Dendritic cell treated with granulocyte-macrophage colony-stimulating factor and Interleukin-4, amounts not matched to agents 40 ng/mL and 50 ng/mL, for 4 days (primary cell): ENCODE measurements at regions not wholly inside any gene's neighbourhood (a gene's known extent, or its start where the extent isn't known, plus 50 kb on each side); places are given as distances from the start of the nearest gene placed in this dataset.
"Not testable (repeated sequence)": the region's sequence is repeated elsewhere in the genome, so short reads cannot be mapped to it uniquely, and the experiment has no call there.

Experiments
- H3K27ac Mint-ChIP-seq: one replicate; pipeline ENCODE4 v1.8.0; 2022; ENCODE audit warnings: mild to moderate bottlenecking, mixed read lengths
- H3K27me3 Mint-ChIP-seq: one replicate; pipeline ENCODE4 v1.8.0; 2022; ENCODE audit warnings: mild to moderate bottlenecking, mixed read lengths
- H3K36me3 Mint-ChIP-seq: one replicate; pipeline ENCODE4 v1.8.0; 2022; ENCODE audit warnings: low read depth, mixed read lengths
- H3K4me1 Mint-ChIP-seq: one replicate; pipeline ENCODE4 v1.8.0; 2022; ENCODE audit warnings: low read depth, mixed read lengths
- H3K4me3 Mint-ChIP-seq: one replicate; pipeline ENCODE4 v1.8.0; 2022; ENCODE audit warnings: mild to moderate bottlenecking, moderate library complexity, mixed read lengths
- H3K9me3 Mint-ChIP-seq: one replicate; pipeline ENCODE4 v1.8.0; 2022; ENCODE audit warnings: mixed read lengths
- intact Hi-C: fragments of 100-400 bp; cut with micrococcal nuclease; formaldehyde crosslinking; loops from one replicate; pipeline ENCODE4 v1.15.0; 2022

- no peak overlapping the region for H3K4me3 Mint-ChIP-seq
These were observed 364.6 kb upstream of the FAT1 start for GRCh38 chr4:187088070-187088799.

GRCh38 chr4:187090401-187090800 is 366.7 kb upstream of the FAT1 start:
- intact Hi-C loops, result no loop called here
- Mint-ChIP-seq H3K27me3 (no peaks in the 10 kb centered on the region), H3K36me3 (no peaks in the 10 kb centered on the region), H3K4me3 (no peak overlapping the region), H3K27ac (no peak overlapping the region), H3K4me1 (no peaks in the 10 kb centered on the region), H3K9me3 (peaks cover 25% of the 10 kb centered on the region)

More at GRCh38 chr4:187088070-187088799, 364.6 kb upstream of the FAT1 start:
- intact Hi-C loops, result no loop called here
- Mint-ChIP-seq H3K36me3 (no peaks in the 10 kb centered on the region), H3K4me1 (no peaks in the 10 kb centered on the region), H3K27ac (no peak overlapping the region), H3K9me3 (peaks cover 9% of the 10 kb centered on the region), H3K27me3 (no peaks in the 10 kb centered on the region)

GRCh38 chr4:187090832-187091231 is 367.2 kb upstream of the FAT1 start:
- not testable (repeated sequence) for H3K36me3 Mint-ChIP-seq, H3K27ac Mint-ChIP-seq, H3K4me3 Mint-ChIP-seq

GRCh38 chr4:187094144-187094543 is 370.5 kb upstream of the FAT1 start:
- H3K27ac Mint-ChIP-seq, result no peak overlapping the region
- no peaks in the 10 kb centered on the region for H3K4me1 Mint-ChIP-seq
- peaks cover 52% of the 10 kb centered on the region for H3K9me3 Mint-ChIP-seq
- H3K27me3 Mint-ChIP-seq, result no peaks in the 10 kb centered on the region
- no peaks in the 10 kb centered on the region for H3K36me3 Mint-ChIP-seq
- intact Hi-C loops, result no loop called here
- H3K4me3 Mint-ChIP-seq, result no peak overlapping the region

More at GRCh38 chr4:187090832-187091231, 367.2 kb upstream of the FAT1 start:
- intact Hi-C loops, H3K27me3 Mint-ChIP-seq, H3K4me1 Mint-ChIP-seq: not testable (repeated sequence)
- H3K9me3 Mint-ChIP-seq, result peaks cover 30% of the 10 kb centered on the region

GRCh38 chr4:187098429-187098828 is 374.8 kb upstream of the FAT1 start:
- Mint-ChIP-seq H3K4me3 (no peak overlapping the region), H3K4me1 (no peaks in the 10 kb centered on the region), H3K9me3 (peaks cover 50% of the 10 kb centered on the region), H3K27ac (no peak overlapping the region), H3K27me3 (no peaks in the 10 kb centered on the region), H3K36me3 (no peaks in the 10 kb centered on the region)
- intact Hi-C loops, result no loop called here

GRCh38 chr4:187103351-187103750 is 379.7 kb upstream of the FAT1 start:
- intact Hi-C loops, result no loop called here
- no peaks in the 10 kb centered on the region for H3K4me1 Mint-ChIP-seq
- peaks cover 15% of the 10 kb centered on the region for H3K9me3 Mint-ChIP-seq
- H3K27me3 Mint-ChIP-seq, result no peaks in the 10 kb centered on the region
- H3K36me3 Mint-ChIP-seq, result no peaks in the 10 kb centered on the region
- no peak overlapping the region for H3K4me3 Mint-ChIP-seq
- no peak overlapping the region for H3K27ac Mint-ChIP-seq

- Mint-ChIP-seq H3K27me3 (no peaks in the 10 kb centered on the region), H3K9me3 (peaks cover 15% of the 10 kb centered on the region), H3K4me3 (no peak overlapping the region), H3K4me1 (no peaks in the 10 kb centered on the region), H3K36me3 (no peaks in the 10 kb centered on the region), H3K27ac (no peak overlapping the region)
- intact Hi-C loops, result no loop called here
These were observed 385.2 kb upstream of the FAT1 start for GRCh38 chr4:187108845-187109244.

GRCh38 chr4:187109636-187110035 is 386.0 kb upstream of the FAT1 start:
- H3K9me3 Mint-ChIP-seq, result peaks cover 15% of the 10 kb centered on the region
- no peak overlapping the region for H3K27ac Mint-ChIP-seq
- H3K4me1 Mint-ChIP-seq, result no peaks in the 10 kb centered on the region
- intact Hi-C loops, result no loop called here
- H3K4me3 Mint-ChIP-seq, result no peak overlapping the region
- no peaks in the 10 kb centered on the region for H3K27me3 Mint-ChIP-seq
- no peaks in the 10 kb centered on the region for H3K36me3 Mint-ChIP-seq

GRCh38 chr4:187118166-187118565 is 394.5 kb upstream of the FAT1 start:
- peaks cover 6% of the 10 kb centered on the region for H3K9me3 Mint-ChIP-seq
- no peaks in the 10 kb centered on the region for H3K36me3 Mint-ChIP-seq
- intact Hi-C loops, result no loop called here
- no peak overlapping the region for H3K4me3 Mint-ChIP-seq
- H3K27ac Mint-ChIP-seq, result no peak overlapping the region
- H3K4me1 Mint-ChIP-seq, result no peaks in the 10 kb centered on the region
- no peaks in the 10 kb centered on the region for H3K27me3 Mint-ChIP-seq

GRCh38 chr4:187118602-187119120 is 395.0 kb upstream of the FAT1 start:
- H3K9me3 Mint-ChIP-seq, result peaks cover 6% of the 10 kb centered on the region
- intact Hi-C loops, result no loop called here
- H3K27ac Mint-ChIP-seq, result no peak overlapping the region
- no peaks in the 10 kb centered on the region for H3K36me3 Mint-ChIP-seq
- no peaks in the 10 kb centered on the region for H3K27me3 Mint-ChIP-seq
- H3K4me3 Mint-ChIP-seq, result no peak overlapping the region
- no peaks in the 10 kb centered on the region for H3K4me1 Mint-ChIP-seq

- no peaks in the 10 kb centered on the region for H3K36me3 Mint-ChIP-seq
- no peaks in the 10 kb centered on the region for H3K27me3 Mint-ChIP-seq
- no peaks in the 10 kb centered on the region for H3K4me1 Mint-ChIP-seq
- intact Hi-C loops, result no loop called here
- H3K27ac Mint-ChIP-seq, result no peak overlapping the region
- no peak overlapping the region for H3K4me3 Mint-ChIP-seq
- H3K9me3 Mint-ChIP-seq, result peaks cover 35% of the 10 kb centered on the region
These were observed 400.7 kb upstream of the FAT1 start for GRCh38 chr4:187124331-187124730.

GRCh38 chr4:187125062-187125461 is 401.4 kb upstream of the FAT1 start:
- intact Hi-C loops, result no loop called here
- no peaks in the 10 kb centered on the region for H3K27me3 Mint-ChIP-seq
- H3K36me3 Mint-ChIP-seq, result no peaks in the 10 kb centered on the region
- H3K4me3 Mint-ChIP-seq, result no peak overlapping the region
- H3K27ac Mint-ChIP-seq, result no peak overlapping the region
- H3K9me3 Mint-ChIP-seq, result peaks cover 42% of the 10 kb centered on the region
- H3K4me1 Mint-ChIP-seq, result no peaks in the 10 kb centered on the region

- intact Hi-C loops, result no loop called here
- Mint-ChIP-seq H3K27ac (no peak overlapping the region), H3K27me3 (no peaks in the 10 kb centered on the region), H3K4me3 (no peak overlapping the region), H3K4me1 (no peaks in the 10 kb centered on the region), H3K9me3 (peaks cover 47% of the 10 kb centered on the region), H3K36me3 (no peaks in the 10 kb centered on the region)
These were observed 403.8 kb upstream of the FAT1 start for GRCh38 chr4:187127456-187127855.

GRCh38 chr4:187128222-187128621 is 404.6 kb upstream of the FAT1 start:
- intact Hi-C loops, result no loop called here
- Mint-ChIP-seq H3K9me3 (peaks cover 47% of the 10 kb centered on the region), H3K4me1 (no peaks in the 10 kb centered on the region), H3K27ac (no peak overlapping the region), H3K27me3 (no peaks in the 10 kb centered on the region), H3K36me3 (no peaks in the 10 kb centered on the region), H3K4me3 (no peak overlapping the region)

GRCh38 chr4:187128976-187129375 is 405.3 kb upstream of the FAT1 start:
- H3K36me3 Mint-ChIP-seq, result no peaks in the 10 kb centered on the region
- peaks cover 39% of the 10 kb centered on the region for H3K9me3 Mint-ChIP-seq
- no peaks in the 10 kb centered on the region for H3K4me1 Mint-ChIP-seq
- H3K4me3 Mint-ChIP-seq, result no peak overlapping the region
- H3K27ac Mint-ChIP-seq, result no peak overlapping the region
- intact Hi-C loops, result no loop called here
- H3K27me3 Mint-ChIP-seq, result no peaks in the 10 kb centered on the region
